Activated CD4-positive, alpha-beta T cell treated with anti-CD3 and anti-CD28 coated beads for 48 hours (primary cell): ENCODE measurements at regions not wholly inside any gene's neighbourhood (a gene's known extent, or its start where the extent isn't known, plus 50 kb on each side); places are given as distances from the start of the nearest gene placed in this dataset.
"Not testable (repeated sequence)": the region's sequence is repeated elsewhere in the genome, so short reads cannot be mapped to it uniquely, and the experiment has no call there.

Experiments used
- DNase-seq: peaks from one replicate; pipeline ENCODE4 v3.0.0-alpha.2; 2020

- DNase-seq, result not testable (repeated sequence)
Observed at GRCh38 chr9:41839786-41840185, 289.4 kb downstream of the CNTNAP3B start.

- DNase-seq, result not testable (repeated sequence)
Observed at GRCh38 chr9:41838953-41839352, 290.3 kb downstream of the CNTNAP3B start.

- not testable (repeated sequence) for DNase-seq
Observed at GRCh38 chr9:41838562-41838851, 290.7 kb downstream of the CNTNAP3B start.

- DNase-seq, result not testable (repeated sequence)
Observed at GRCh38 chr9:41837684-41838561, 291.3 kb downstream of the CNTNAP3B start.

GRCh38 chr9:41833108-41833507 lies 296.1 kb downstream of the CNTNAP3B start:
- DNase-seq, result not testable (repeated sequence)

GRCh38 chr9:41824723-41825122 lies 304.5 kb downstream of the CNTNAP3B start:
- DNase-seq, result not testable (repeated sequence)

- not testable (repeated sequence) for DNase-seq
Observed at GRCh38 chr9:41802706-41803105, 326.5 kb downstream of the CNTNAP3B start.

- DNase-seq, result not testable (repeated sequence)
Observed at GRCh38 chr9:41798684-41799083, 330.5 kb downstream of the CNTNAP3B start.

GRCh38 chr9:41790719-41791363 lies 338.4 kb downstream of the CNTNAP3B start:
- DNase-seq, result not testable (repeated sequence)

- DNase-seq, result not testable (repeated sequence)
Observed at GRCh38 chr9:41790007-41790406, 339.2 kb downstream of the CNTNAP3B start.

GRCh38 chr9:41789387-41789786 lies 339.8 kb downstream of the CNTNAP3B start:
- DNase-seq, result not testable (repeated sequence)

- not testable (repeated sequence) for DNase-seq
Observed at GRCh38 chr9:41787951-41788350, 341.3 kb downstream of the CNTNAP3B start.

- DNase-seq, result not testable (repeated sequence)
Observed at GRCh38 chr9:41787270-41787669, 342.0 kb downstream of the CNTNAP3B start.

- not testable (repeated sequence) for DNase-seq
Observed at GRCh38 chr9:41784006-41784405, 345.2 kb downstream of the CNTNAP3B start.

GRCh38 chr9:41783070-41783810 lies 346.0 kb downstream of the CNTNAP3B start:
- DNase-seq, result not testable (repeated sequence)

- DNase-seq, result not testable (repeated sequence)
Observed at GRCh38 chr9:41781899-41782298, 347.3 kb downstream of the CNTNAP3B start.

- DNase-seq, result not testable (repeated sequence)
Observed at GRCh38 chr9:41779897-41780406, 349.3 kb downstream of the CNTNAP3B start.

GRCh38 chr9:41779192-41779591 lies 350.0 kb downstream of the CNTNAP3B start:
- DNase-seq, result not testable (repeated sequence)

GRCh38 chr9:41778535-41779071 lies 350.6 kb downstream of the CNTNAP3B start:
- DNase-seq, result not testable (repeated sequence)

- not testable (repeated sequence) for DNase-seq
Observed at GRCh38 chr9:41777536-41777935, 351.7 kb downstream of the CNTNAP3B start.

- DNase-seq, result not testable (repeated sequence)
Observed at GRCh38 chr9:41772541-41772940, 356.7 kb downstream of the CNTNAP3B start.

- not testable (repeated sequence) for DNase-seq
Observed at GRCh38 chr9:41771693-41772092, 357.5 kb downstream of the CNTNAP3B start.

GRCh38 chr9:41754822-41755221 lies 374.4 kb downstream of the CNTNAP3B start:
- not testable (repeated sequence) for DNase-seq
